HepG2 (cell line): ENCODE measurements at regions not wholly inside any gene's neighbourhood (a gene's known extent, or its start where the extent isn't known, plus 50 kb on each side); places are given as distances from the start of the nearest gene placed in this dataset.

Experiments used
- ASH2L ChIP-seq: fragments of 300-600, 200-600 bp; sonication (generic); IDR thresholded peaks from 2 replicates; pipeline ENCODE4 v1.7.0; 2017; ENCODE audit warnings: low read depth, mild to moderate bottlenecking, moderate library complexity, mixed read lengths, low read length; ENCODE audit not compliant: insufficient read length
- FOSL2 ChIP-seq: sonication (generic); formaldehyde crosslinking; IDR thresholded peaks from 2 replicates; pipeline ENCODE4 v1.4.0; 2020; ENCODE audit warnings: missing genetic modification reagents
- GATAD1 ChIP-seq: IDR thresholded peaks from 2 replicates; pipeline ENCODE4 v1.6.1; 2016; ENCODE audit warnings: missing genetic modification reagents, missing compliant biosample characterization
- MBD4 ChIP-seq: IDR thresholded peaks from 2 replicates; pipeline ENCODE4 v1.6.1; 2012; ENCODE audit warnings: low read length, inconsistent platforms, borderline replicate concordance
- MXI1 ChIP-seq: IDR thresholded peaks from 3 replicates; pipeline ENCODE4 v1.6.1; 2012; ENCODE audit warnings: low read depth, low read length, inconsistent platforms, borderline replicate concordance
- NFIB ChIP-seq: sonication (generic); formaldehyde crosslinking; IDR thresholded peaks from 2 replicates; pipeline ENCODE4 v1.9.0; 2021; ENCODE audit warnings: missing genetic modification reagents, mild to moderate bottlenecking, borderline replicate concordance
- PHF20 ChIP-seq: sonication (generic); formaldehyde crosslinking; IDR thresholded peaks from 2 replicates; pipeline ENCODE4 v1.5.0; 2020; ENCODE audit warnings: mild to moderate bottlenecking, missing genetic modification reagents
- TEAD2 ChIP-seq: sonication (generic); formaldehyde crosslinking; IDR thresholded peaks from 2 replicates; pipeline ENCODE4 v1.9.0; 2021; ENCODE audit warnings: missing genetic modification reagents
- XRCC5 ChIP-seq: fragments of 200-400 bp; formaldehyde crosslinking; optimal IDR thresholded peaks from 2 replicates; pipeline ENCODE3; 2017; ENCODE audit warnings: mild to moderate bottlenecking, low read length
- ZNF20 ChIP-seq: sonication (generic); formaldehyde crosslinking; IDR thresholded peaks from 2 replicates; pipeline ENCODE4 v1.4.0; 2020; ENCODE audit warnings: mild to moderate bottlenecking, moderate library complexity, missing genetic modification reagents
- ZNF678 ChIP-seq: sonication (generic); formaldehyde crosslinking; IDR thresholded peaks from 2 replicates; pipeline ENCODE4 v1.4.0; 2020; ENCODE audit warnings: mild to moderate bottlenecking, missing genetic modification reagents
- ZNF724P ChIP-seq: sonication (generic); formaldehyde crosslinking; IDR thresholded peaks from 2 replicates; pipeline ENCODE4 v1.8.0; 2022; ENCODE audit warnings: missing genetic modification reagents, borderline replicate concordance
- ZNF839 ChIP-seq: sonication (generic); formaldehyde crosslinking; IDR thresholded peaks from 2 replicates; pipeline ENCODE4 v1.4.0; 2020; ENCODE audit warnings: missing genetic modification reagents, mild to moderate bottlenecking, borderline replicate concordance
- TF ChIP-seq, protein P1 (sequence below): sonication (generic); formaldehyde crosslinking; conservative IDR thresholded peaks from 2 replicates; pipeline ENCODE4 v1.8.0; 2022; ENCODE audit warnings: low read depth, missing genetic modification reagents
- TF ChIP-seq, protein P2 (sequence below): sonication (generic); formaldehyde crosslinking; IDR thresholded peaks from 2 replicates; pipeline ENCODE4 v1.5.0; 2020; ENCODE audit warnings: missing genetic modification reagents, mild to moderate bottlenecking, borderline replicate concordance
- TF ChIP-seq, protein P3 (sequence below): sonication (generic); formaldehyde crosslinking; IDR thresholded peaks from 2 replicates; pipeline ENCODE4 v1.4.0; 2020; ENCODE audit warnings: missing genetic modification reagents; ENCODE audit errors: not compliant biosample characterization
- TF ChIP-seq, protein P4 (sequence below): IDR thresholded peaks from 2 replicates; pipeline ENCODE4 v1.4.0; 2020; ENCODE audit warnings: mild to moderate bottlenecking, missing genetic modification reagents
- TF ChIP-seq, protein P5 (sequence below): fragments of 450-650 bp; IDR thresholded peaks from 2 replicates; pipeline ENCODE4 v1.6.1; 2017
- TF ChIP-seq, protein P6 (sequence below): sonication (generic); formaldehyde crosslinking; IDR thresholded peaks from 2 replicates; pipeline ENCODE4 v1.5.0; 2020; ENCODE audit warnings: mild to moderate bottlenecking, missing genetic modification reagents, moderate library complexity

DNA sequence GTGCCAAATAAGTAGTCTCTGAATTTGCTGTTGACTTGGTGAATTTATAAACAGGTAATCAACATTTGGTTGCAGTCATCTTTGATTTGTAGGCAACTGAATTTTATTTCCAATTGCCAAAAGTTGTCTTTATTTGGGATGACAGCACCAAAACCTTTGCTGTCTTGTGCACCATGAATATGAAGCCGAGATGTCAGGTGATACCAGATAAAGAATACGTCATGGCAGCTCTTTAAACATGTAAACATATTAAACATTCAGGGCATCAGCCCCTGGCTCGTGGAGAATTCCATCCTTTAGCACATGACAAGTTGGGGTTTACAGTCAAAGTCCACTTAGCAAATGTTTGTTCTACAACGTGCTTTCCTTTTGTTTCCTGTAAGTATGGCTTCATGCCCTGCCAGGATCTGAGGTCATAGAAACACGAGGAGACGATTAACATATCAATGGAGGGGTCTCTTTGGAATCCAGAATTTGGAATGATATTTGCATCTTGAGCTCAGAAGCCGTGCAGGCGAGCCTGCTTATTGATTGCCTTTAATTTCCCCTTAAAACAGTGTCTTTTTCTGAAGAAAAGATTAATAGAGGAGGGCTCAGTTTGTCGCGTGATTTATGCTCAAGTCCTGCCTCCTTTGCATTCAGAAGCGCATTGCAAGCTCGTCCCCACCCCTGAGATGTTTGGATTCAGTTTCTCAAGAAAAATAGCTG is 170.2 kb upstream of the ZNF217 start (continued):
- peak; percentile 53 for TF ChIP-seq XRCC5
- TF ChIP-seq, protein P1, sequence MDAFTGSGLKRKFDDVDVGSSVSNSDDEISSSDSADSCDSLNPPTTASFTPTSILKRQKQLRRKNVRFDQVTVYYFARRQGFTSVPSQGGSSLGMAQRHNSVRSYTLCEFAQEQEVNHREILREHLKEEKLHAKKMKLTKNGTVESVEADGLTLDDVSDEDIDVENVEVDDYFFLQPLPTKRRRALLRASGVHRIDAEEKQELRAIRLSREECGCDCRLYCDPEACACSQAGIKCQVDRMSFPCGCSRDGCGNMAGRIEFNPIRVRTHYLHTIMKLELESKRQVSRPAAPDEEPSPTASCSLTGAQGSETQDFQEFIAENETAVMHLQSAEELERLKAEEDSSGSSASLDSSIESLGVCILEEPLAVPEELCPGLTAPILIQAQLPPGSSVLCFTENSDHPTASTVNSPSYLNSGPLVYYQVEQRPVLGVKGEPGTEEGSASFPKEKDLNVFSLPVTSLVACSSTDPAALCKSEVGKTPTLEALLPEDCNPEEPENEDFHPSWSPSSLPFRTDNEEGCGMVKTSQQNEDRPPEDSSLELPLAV (CRISPR knock-in tag), result no peak
- TF ChIP-seq FOSL2 (CRISPR knock-in tag), result peak; percentile 89
- TF ChIP-seq, protein P2, sequence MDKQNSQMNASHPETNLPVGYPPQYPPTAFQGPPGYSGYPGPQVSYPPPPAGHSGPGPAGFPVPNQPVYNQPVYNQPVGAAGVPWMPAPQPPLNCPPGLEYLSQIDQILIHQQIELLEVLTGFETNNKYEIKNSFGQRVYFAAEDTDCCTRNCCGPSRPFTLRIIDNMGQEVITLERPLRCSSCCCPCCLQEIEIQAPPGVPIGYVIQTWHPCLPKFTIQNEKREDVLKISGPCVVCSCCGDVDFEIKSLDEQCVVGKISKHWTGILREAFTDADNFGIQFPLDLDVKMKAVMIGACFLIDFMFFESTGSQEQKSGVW (CRISPR knock-in tag), result no peak
- TF ChIP-seq, protein P3, sequence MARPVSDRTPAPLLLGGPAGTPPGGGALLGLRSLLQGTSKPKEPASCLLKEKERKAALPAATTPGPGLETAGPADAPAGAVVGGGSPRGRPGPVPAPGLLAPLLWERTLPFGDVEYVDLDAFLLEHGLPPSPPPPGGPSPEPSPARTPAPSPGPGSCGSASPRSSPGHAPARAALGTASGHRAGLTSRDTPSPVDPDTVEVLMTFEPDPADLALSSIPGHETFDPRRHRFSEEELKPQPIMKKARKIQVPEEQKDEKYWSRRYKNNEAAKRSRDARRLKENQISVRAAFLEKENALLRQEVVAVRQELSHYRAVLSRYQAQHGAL (CRISPR knock-in tag), result no peak
- TF ChIP-seq ASH2L, result peak; percentile 96
- TF ChIP-seq, protein P4, sequence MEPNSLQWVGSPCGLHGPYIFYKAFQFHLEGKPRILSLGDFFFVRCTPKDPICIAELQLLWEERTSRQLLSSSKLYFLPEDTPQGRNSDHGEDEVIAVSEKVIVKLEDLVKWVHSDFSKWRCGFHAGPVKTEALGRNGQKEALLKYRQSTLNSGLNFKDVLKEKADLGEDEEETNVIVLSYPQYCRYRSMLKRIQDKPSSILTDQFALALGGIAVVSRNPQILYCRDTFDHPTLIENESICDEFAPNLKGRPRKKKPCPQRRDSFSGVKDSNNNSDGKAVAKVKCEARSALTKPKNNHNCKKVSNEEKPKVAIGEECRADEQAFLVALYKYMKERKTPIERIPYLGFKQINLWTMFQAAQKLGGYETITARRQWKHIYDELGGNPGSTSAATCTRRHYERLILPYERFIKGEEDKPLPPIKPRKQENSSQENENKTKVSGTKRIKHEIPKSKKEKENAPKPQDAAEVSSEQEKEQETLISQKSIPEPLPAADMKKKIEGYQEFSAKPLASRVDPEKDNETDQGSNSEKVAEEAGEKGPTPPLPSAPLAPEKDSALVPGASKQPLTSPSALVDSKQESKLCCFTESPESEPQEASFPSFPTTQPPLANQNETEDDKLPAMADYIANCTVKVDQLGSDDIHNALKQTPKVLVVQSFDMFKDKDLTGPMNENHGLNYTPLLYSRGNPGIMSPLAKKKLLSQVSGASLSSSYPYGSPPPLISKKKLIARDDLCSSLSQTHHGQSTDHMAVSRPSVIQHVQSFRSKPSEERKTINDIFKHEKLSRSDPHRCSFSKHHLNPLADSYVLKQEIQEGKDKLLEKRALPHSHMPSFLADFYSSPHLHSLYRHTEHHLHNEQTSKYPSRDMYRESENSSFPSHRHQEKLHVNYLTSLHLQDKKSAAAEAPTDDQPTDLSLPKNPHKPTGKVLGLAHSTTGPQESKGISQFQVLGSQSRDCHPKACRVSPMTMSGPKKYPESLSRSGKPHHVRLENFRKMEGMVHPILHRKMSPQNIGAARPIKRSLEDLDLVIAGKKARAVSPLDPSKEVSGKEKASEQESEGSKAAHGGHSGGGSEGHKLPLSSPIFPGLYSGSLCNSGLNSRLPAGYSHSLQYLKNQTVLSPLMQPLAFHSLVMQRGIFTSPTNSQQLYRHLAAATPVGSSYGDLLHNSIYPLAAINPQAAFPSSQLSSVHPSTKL (CRISPR knock-in tag), result peak; percentile 100
- TF ChIP-seq MXI1, result peak; percentile 90; the same call in 1 of the 3 replicates
- no peak for TF ChIP-seq PHF20 (CRISPR knock-in tag)
- TF ChIP-seq ZNF20, result no peak
- peak; percentile 76; the same call in 1 of the 2 replicates for TF ChIP-seq MBD4
- TF ChIP-seq, protein P5, sequence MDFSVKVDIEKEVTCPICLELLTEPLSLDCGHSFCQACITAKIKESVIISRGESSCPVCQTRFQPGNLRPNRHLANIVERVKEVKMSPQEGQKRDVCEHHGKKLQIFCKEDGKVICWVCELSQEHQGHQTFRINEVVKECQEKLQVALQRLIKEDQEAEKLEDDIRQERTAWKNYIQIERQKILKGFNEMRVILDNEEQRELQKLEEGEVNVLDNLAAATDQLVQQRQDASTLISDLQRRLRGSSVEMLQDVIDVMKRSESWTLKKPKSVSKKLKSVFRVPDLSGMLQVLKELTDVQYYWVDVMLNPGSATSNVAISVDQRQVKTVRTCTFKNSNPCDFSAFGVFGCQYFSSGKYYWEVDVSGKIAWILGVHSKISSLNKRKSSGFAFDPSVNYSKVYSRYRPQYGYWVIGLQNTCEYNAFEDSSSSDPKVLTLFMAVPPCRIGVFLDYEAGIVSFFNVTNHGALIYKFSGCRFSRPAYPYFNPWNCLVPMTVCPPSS, result no peak
- TF ChIP-seq ZNF678 (CRISPR knock-in tag), result no peak
- peak; percentile 70; the same call in 1 of the 2 replicates for TF ChIP-seq GATAD1 (CRISPR knock-in tag)
- TF ChIP-seq, protein P6, sequence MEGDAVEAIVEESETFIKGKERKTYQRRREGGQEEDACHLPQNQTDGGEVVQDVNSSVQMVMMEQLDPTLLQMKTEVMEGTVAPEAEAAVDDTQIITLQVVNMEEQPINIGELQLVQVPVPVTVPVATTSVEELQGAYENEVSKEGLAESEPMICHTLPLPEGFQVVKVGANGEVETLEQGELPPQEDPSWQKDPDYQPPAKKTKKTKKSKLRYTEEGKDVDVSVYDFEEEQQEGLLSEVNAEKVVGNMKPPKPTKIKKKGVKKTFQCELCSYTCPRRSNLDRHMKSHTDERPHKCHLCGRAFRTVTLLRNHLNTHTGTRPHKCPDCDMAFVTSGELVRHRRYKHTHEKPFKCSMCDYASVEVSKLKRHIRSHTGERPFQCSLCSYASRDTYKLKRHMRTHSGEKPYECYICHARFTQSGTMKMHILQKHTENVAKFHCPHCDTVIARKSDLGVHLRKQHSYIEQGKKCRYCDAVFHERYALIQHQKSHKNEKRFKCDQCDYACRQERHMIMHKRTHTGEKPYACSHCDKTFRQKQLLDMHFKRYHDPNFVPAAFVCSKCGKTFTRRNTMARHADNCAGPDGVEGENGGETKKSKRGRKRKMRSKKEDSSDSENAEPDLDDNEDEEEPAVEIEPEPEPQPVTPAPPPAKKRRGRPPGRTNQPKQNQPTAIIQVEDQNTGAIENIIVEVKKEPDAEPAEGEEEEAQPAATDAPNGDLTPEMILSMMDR (CRISPR knock-in tag), result no peak
- no peak for TF ChIP-seq TEAD2 (CRISPR knock-in tag)
- no peak for TF ChIP-seq NFIB (CRISPR knock-in tag)
- 0 out of 2 replicates have a peak, but pooled peaks have one; percentile 43 for TF ChIP-seq ZNF724P (CRISPR knock-in tag)
- TF ChIP-seq ZNF839, result no peak
